ENCODE measurements at regions not wholly inside any gene's neighbourhood (a gene's known extent, or its start where the extent isn't known, plus 50 kb on each side); places are given as distances from the start of the nearest gene placed in this dataset.

GRCh38 chr1:94731891-94732290 lies 88.3 kb upstream of the SLC44A3 start:
- no peak for DNase-seq

GRCh38 chr1:94730450-94730849 lies 89.7 kb upstream of the SLC44A3 start:
- no peak for DNase-seq

- no peak for DNase-seq
Measured at GRCh38 chr1:94729267-94729666, 90.9 kb upstream of the SLC44A3 start.

- DNase-seq: no peak
Measured at GRCh38 chr1:94727846-94728715, 92.1 kb upstream of the SLC44A3 start.

GRCh38 chr1:94726981-94727685 lies 93.0 kb upstream of the SLC44A3 start:
- DNase-seq: no peak

- no peak for DNase-seq
Measured at GRCh38 chr1:94725566-94725965, 94.6 kb upstream of the SLC44A3 start.

- DNase-seq: no peak
Measured at GRCh38 chr1:94723894-94724293, 96.3 kb upstream of the SLC44A3 start.

- no peak for DNase-seq
Measured at GRCh38 chr1:94723463-94723862, 96.7 kb upstream of the SLC44A3 start.

GRCh38 chr1:94722181-94722580 lies 98.0 kb upstream of the SLC44A3 start:
- DNase-seq: no peak

- DNase-seq: no peak
Measured at GRCh38 chr1:94721240-94721639, 98.9 kb upstream of the SLC44A3 start.

GRCh38 chr1:94719926-94720793 lies 100.0 kb upstream of the SLC44A3 start:
- DNase-seq: no peak

- no peak for DNase-seq
Measured at GRCh38 chr1:94716965-94717364, 103.2 kb upstream of the SLC44A3 start.

GRCh38 chr1:94715321-94715720 lies 104.8 kb upstream of the SLC44A3 start:
- no peak for DNase-seq

- DNase-seq: no peak
Measured at GRCh38 chr1:94714552-94714951, 105.6 kb upstream of the SLC44A3 start.

- DNase-seq: no peak
Measured at GRCh38 chr1:94714152-94714551, 106.0 kb upstream of the SLC44A3 start.

GRCh38 chr1:94713472-94714141 lies 106.5 kb upstream of the SLC44A3 start:
- no peak for DNase-seq

GRCh38 chr1:94709891-94710581 lies 110.1 kb upstream of the SLC44A3 start:
- DNase-seq: no peak

GRCh38 chr1:94708811-94709210 lies 111.3 kb upstream of the SLC44A3 start:
- no peak for DNase-seq

- no peak for DNase-seq
Measured at GRCh38 chr1:94708299-94708685, 111.9 kb upstream of the SLC44A3 start.

- DNase-seq: no peak
Measured at GRCh38 chr1:94707321-94708298, 112.5 kb upstream of the SLC44A3 start.

GRCh38 chr1:94702442-94702815 lies 117.7 kb upstream of the SLC44A3 start:
- DNase-seq: no peak

Data from NCI-H2171 (cell line).